C4-2B (cell line): ENCODE measurements at regions not wholly inside any gene's neighbourhood (a gene's known extent, or its start where the extent isn't known, plus 50 kb on each side); places are given as distances from the start of the nearest gene placed in this dataset.
"Not testable (repeated sequence)": the region's sequence is repeated elsewhere in the genome, so short reads cannot be mapped to it uniquely, and the experiment has no call there.

ENCODE experiments used
- H3K27ac ChIP-seq: fragments of 450-650 bp; 2 replicates; pipeline ENCODE4 v1.5.1; 2017
- CTCF ChIP-seq: fragments of 450-650 bp; conservative IDR thresholded peaks from 2 replicates; pipeline ENCODE4 v1.5.1; 2017; ENCODE audit warnings: mild to moderate bottlenecking
- ZFX ChIP-seq: fragments of 450-650 bp; IDR thresholded peaks from 2 replicates; pipeline ENCODE4 v1.6.1; 2017

- TF ChIP-seq CTCF: no peak
- no peak for TF ChIP-seq ZFX
- H3K27ac ChIP-seq: no peak overlapping the region
These were observed 1082.3 kb upstream of the GJE1 start for GRCh38 chr6:141050471-141050870.

- H3K27ac ChIP-seq: no peak overlapping the region
- TF ChIP-seq CTCF (no peak), ZFX (no peak)
These were observed 1084.3 kb upstream of the GJE1 start for GRCh38 chr6:141048451-141048850.

- not testable (repeated sequence) for H3K27ac ChIP-seq
These were observed 1086.2 kb upstream of the GJE1 start for GRCh38 chr6:141046496-141046895.

- TF ChIP-seq ZFX (no peak), CTCF (no peak)
- no peak overlapping the region for H3K27ac ChIP-seq
These were observed 1091.1 kb upstream of the GJE1 start for GRCh38 chr6:141041596-141042087.

GRCh38 chr6:141035312-141036200 is 1097.2 kb upstream of the GJE1 start:
- H3K27ac ChIP-seq: no peak overlapping the region
- TF ChIP-seq CTCF: no peak
- no peak for TF ChIP-seq ZFX

- H3K27ac ChIP-seq: no peak overlapping the region
- TF ChIP-seq CTCF: no peak
- TF ChIP-seq ZFX: no peak
These were observed 1099.6 kb upstream of the GJE1 start for GRCh38 chr6:141033101-141033500.

- no peak for TF ChIP-seq CTCF
- no peak for TF ChIP-seq ZFX
These were observed 1102.8 kb upstream of the GJE1 start for GRCh38 chr6:141029908-141030307.

GRCh38 chr6:141028791-141029280 is 1103.9 kb upstream of the GJE1 start:
- no peak overlapping the region for H3K27ac ChIP-seq
- TF ChIP-seq CTCF (no peak), ZFX (no peak)

More at GRCh38 chr6:141029908-141030307, 1102.8 kb upstream of the GJE1 start:
- H3K27ac ChIP-seq: no peak overlapping the region
